ACHN (cell line): ENCODE measurements at regions not wholly inside any gene's neighbourhood (a gene's known extent, or its start where the extent isn't known, plus 50 kb on each side); places are given as distances from the start of the nearest gene placed in this dataset.
A peak's percentile ranks its signal among the peaks of the same experiment; 100 is the strongest.

Source experiments
- DNase-seq: peaks from one replicate; pipeline ENCODE4 v3.0.0-alpha.2; 2015
- in situ Hi-C: cut with HindIII; loops from 2 replicates; pipeline ENCODE4 v1.10.0; 2017; ENCODE audit warnings: low sequenced_read_pairs, low pct_ligation_motif_present, low pct_unique_long_range_greater_than_20kb

GRCh38 chr6:152896923-152897322 lies 85.9 kb downstream of the FBXO5 start:
- no peak for DNase-seq
- in situ Hi-C loops: no loop called here

- in situ Hi-C loops: no loop called here
- DNase-seq: peak; percentile 53
Measured at GRCh38 chr6:152897807-152898399, 84.9 kb downstream of the FBXO5 start.

GRCh38 chr6:152904678-152905077 lies 78.2 kb downstream of the FBXO5 start:
- in situ Hi-C loops: no loop called here
- no peak for DNase-seq

- DNase-seq: no peak
- in situ Hi-C loops: no loop called here
Measured at GRCh38 chr6:152905551-152906299, 77.1 kb downstream of the FBXO5 start.

GRCh38 chr6:152909241-152909640 lies 73.6 kb downstream of the FBXO5 start:
- in situ Hi-C loops: no loop called here
- DNase-seq: no peak

- DNase-seq: no peak
- in situ Hi-C loops: no loop called here
Measured at GRCh38 chr6:152916035-152916434, 66.8 kb downstream of the FBXO5 start.

GRCh38 chr6:152918991-152919390 lies 63.9 kb downstream of the FBXO5 start:
- in situ Hi-C loops: no loop called here

GRCh38 chr6:152920016-152920415 lies 62.8 kb downstream of the FBXO5 start:
- in situ Hi-C loops: no loop called here

More at GRCh38 chr6:152918991-152919390, 63.9 kb downstream of the FBXO5 start:
- no peak for DNase-seq

More at GRCh38 chr6:152920016-152920415, 62.8 kb downstream of the FBXO5 start:
- DNase-seq: no peak
